ENCODE measurements at regions not wholly inside any gene's neighbourhood (a gene's known extent, or its start where the extent isn't known, plus 50 kb on each side); places are given as distances from the start of the nearest gene placed in this dataset.
A peak's percentile ranks its signal among the peaks of the same experiment; 100 is the strongest.

DNA sequence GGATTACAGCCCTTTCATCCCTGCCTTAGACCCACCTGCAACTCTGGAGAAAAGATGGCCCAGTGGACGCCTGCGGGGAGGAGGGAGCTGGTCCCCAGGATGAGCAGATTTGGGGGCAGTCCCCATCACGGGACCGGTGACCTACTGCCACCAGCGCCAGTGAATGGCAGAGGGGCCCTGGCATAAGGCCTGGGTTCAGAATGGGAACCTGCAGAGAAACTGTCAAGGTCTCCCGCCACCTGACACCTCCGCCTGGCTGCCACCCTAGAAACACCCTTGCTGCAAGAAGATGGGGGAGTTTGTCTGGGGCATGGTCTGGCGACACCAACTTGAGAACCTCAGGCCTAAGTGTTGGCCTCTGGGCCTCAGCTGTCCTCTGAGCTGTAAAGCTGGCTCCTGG is 335.7 kb downstream of the SEC14L1 start:
- H3K27me3 ChIP-seq = no peaks in the 10 kb centered on the region
- H3K27ac ChIP-seq = peak overlapping the region; percentile 67 to 76
- no peaks in the 10 kb centered on the region for H3K9me3 ChIP-seq
- H3K4me3 ChIP-seq = no peak overlapping the region
- DNase-seq (ENCODE audit: low spot score) = no peak
- peaks cover 0 to 71% of the 10 kb centered on the region in 2 donors for H3K4me1 ChIP-seq
- TF ChIP-seq, protein P1, sequence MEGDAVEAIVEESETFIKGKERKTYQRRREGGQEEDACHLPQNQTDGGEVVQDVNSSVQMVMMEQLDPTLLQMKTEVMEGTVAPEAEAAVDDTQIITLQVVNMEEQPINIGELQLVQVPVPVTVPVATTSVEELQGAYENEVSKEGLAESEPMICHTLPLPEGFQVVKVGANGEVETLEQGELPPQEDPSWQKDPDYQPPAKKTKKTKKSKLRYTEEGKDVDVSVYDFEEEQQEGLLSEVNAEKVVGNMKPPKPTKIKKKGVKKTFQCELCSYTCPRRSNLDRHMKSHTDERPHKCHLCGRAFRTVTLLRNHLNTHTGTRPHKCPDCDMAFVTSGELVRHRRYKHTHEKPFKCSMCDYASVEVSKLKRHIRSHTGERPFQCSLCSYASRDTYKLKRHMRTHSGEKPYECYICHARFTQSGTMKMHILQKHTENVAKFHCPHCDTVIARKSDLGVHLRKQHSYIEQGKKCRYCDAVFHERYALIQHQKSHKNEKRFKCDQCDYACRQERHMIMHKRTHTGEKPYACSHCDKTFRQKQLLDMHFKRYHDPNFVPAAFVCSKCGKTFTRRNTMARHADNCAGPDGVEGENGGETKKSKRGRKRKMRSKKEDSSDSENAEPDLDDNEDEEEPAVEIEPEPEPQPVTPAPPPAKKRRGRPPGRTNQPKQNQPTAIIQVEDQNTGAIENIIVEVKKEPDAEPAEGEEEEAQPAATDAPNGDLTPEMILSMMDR (IDR thresholded peaks at IDR 0.05) = no peak
- H3K36me3 ChIP-seq = no peaks in the 10 kb centered on the region

DNA sequence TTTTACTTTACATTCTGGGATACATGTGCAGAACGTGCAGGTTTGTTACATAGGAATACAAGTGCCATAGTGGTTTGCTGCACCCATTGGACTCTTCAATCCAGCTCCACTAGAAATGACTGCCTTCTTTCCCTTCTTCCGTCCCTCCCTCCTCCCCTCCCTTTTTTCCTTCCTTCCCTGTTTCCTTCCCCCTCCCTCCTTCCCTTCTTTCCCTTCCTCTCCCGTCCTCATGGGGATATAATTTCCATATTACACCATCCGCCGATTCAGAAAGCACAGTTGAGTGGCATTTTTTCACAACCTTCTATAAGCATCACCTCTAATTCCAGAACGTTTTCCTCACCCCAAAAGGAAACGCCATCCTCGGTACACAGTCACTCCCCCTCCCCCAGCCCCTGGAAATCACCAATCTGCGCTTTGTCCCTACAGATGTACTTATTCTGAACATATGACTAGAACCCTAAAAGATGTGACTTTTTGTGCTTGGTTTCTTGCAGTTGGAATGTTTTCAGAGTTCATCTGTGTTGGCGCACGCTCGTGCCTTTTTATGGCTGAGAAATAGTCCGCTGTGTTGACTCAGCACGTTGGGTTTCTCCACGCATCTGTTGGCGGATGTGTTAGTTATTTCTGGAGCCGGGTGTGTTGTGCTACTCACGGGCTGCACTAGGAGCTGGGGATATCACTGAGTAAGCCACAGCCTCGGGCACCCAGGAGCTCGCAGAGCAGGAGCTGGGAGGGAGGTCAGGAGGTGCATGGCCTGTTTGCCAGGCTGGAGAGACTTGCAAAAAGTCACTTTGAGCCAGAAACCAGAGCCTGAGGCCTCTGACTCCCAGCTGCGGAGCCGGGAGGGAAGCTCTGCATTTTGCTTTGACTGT is 336.4 kb downstream of the SEC14L1 start:
- TF ChIP-seq, protein P1 (IDR thresholded peaks at IDR 0.05) = no peak
- Histone ChIP-seq H3K9me3 (no peaks in the 10 kb centered on the region), H3K4me3 (no peak overlapping the region), H3K27me3 (no peaks in the 10 kb centered on the region), H3K4me1 (peaks cover 0 to 64% of the 10 kb centered on the region in 2 donors), H3K27ac (peak overlapping the region; percentile 67 to 76), H3K36me3 (peaks cover 3% of the 10 kb centered on the region)
- DNase-seq (ENCODE audit: low spot score) = peak; percentile 91

DNA sequence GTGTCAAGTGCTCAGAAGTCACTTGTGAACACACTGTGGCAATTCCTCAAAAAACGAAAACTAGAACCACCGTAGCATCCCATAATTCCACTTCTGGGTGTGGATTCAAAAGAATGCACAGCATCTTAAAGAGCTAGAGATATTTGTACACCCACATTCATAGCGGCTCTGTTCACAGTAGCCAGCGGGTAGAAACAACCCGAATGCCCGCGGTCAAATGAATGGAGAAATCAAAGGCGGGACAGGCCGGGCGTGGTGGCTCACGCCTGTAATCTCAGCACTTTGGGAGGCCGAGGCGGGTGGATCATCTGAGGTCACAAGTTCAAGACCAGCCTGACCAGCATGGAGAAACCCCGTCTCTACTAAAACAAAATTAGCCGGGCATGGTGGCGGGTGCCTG is 337.5 kb downstream of the SEC14L1 start:
- Histone ChIP-seq H3K4me3 (no peak overlapping the region), H3K9me3 (no peaks in the 10 kb centered on the region), H3K27ac (peak overlapping the region in 1 of 2 donors; percentile 76), H3K4me1 (peaks cover 0 to 53% of the 10 kb centered on the region in 2 donors), H3K27me3 (no peaks in the 10 kb centered on the region), H3K36me3 (peaks cover 14% of the 10 kb centered on the region)
- TF ChIP-seq, protein P1 (IDR thresholded peaks at IDR 0.05) = no peak
- DNase-seq (ENCODE audit: low spot score) = no peak

DNA sequence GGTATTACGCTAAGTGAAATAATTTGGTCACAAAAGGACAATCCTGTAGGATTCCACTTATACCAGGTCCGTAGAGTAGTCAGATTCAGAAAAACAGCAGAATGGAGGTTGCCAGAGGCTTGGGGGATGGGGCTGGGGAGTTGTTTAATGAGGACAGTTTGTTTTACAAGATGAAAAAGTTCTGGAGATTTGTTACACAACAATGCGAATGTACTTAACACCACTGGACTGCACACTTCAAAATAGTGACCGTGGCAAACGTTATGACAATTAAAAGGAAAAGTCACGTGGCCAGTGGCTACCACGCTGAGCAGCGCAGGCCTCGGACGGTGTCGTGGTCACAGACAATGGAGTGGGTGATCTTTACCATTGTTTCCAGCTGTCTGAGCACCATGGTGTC is 338.1 kb downstream of the SEC14L1 start:
- Histone ChIP-seq H3K27ac (no peak overlapping the region), H3K27me3 (no peaks in the 10 kb centered on the region), H3K4me3 (no peak overlapping the region), H3K9me3 (no peaks in the 10 kb centered on the region), H3K36me3 (peaks cover 19% of the 10 kb centered on the region), H3K4me1 (peaks cover 0 to 47% of the 10 kb centered on the region in 2 donors)
- TF ChIP-seq, protein P1 (IDR thresholded peaks at IDR 0.05) = no peak
- DNase-seq (ENCODE audit: low spot score) = no peak

DNA sequence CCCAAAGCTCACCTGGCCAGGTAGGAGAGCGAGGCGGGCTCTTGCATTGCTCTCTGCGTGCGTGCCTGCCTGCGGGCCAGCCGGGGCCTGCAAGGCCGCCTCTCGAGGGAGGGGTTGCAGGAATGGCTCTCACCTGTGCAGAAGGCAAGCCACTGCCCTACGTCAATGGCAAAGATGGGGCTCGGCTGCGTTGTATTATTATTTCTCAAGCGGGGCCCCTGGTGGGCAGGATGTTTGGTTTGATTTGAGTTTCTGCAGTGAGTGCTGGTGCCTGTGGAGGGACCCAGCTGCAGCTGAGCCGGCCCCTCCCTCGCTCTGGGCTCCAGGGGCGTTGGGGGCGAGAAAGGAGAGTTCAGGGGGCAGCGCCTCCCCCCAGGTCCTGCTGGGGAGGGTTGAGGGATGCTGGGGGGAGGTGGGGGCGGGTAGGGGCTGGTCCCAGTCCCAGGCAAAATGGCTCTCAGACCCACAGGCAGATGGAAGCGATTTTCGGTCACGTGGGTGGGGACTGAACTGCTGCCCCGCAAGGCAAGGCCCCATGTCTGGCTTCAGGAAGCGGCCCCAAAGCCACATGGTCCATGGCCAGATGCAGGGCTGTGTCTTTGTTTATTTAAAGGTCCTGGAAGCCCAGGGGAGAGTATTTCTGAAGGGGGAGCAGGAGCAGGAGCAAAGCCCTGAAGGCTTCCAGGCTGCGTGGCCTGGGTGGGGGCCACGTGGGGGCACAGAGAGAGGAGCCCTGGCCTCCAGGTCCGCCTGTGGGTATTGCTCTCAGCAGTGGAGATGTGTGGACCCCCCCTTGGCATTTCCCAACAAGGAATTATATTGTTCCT is 338.8 kb downstream of the SEC14L1 start:
- no peak overlapping the region for H3K4me3 ChIP-seq
- no peak overlapping the region for H3K27ac ChIP-seq
- no peak for DNase-seq (ENCODE audit: low spot score)
- TF ChIP-seq, protein P1 (IDR thresholded peaks at IDR 0.05) = no peak
- peaks cover 19% of the 10 kb centered on the region for H3K36me3 ChIP-seq
- no peaks in the 10 kb centered on the region for H3K9me3 ChIP-seq
- H3K27me3 ChIP-seq = no peaks in the 10 kb centered on the region
- peaks cover 0 to 40% of the 10 kb centered on the region in 2 donors for H3K4me1 ChIP-seq

Measured in right atrium auricular region (tissue), 2 donors.